ENCODE measurements at regions not wholly inside any gene's neighbourhood (a gene's known extent, or its start where the extent isn't known, plus 50 kb on each side); places are given as distances from the start of the nearest gene placed in this dataset.

DNA sequence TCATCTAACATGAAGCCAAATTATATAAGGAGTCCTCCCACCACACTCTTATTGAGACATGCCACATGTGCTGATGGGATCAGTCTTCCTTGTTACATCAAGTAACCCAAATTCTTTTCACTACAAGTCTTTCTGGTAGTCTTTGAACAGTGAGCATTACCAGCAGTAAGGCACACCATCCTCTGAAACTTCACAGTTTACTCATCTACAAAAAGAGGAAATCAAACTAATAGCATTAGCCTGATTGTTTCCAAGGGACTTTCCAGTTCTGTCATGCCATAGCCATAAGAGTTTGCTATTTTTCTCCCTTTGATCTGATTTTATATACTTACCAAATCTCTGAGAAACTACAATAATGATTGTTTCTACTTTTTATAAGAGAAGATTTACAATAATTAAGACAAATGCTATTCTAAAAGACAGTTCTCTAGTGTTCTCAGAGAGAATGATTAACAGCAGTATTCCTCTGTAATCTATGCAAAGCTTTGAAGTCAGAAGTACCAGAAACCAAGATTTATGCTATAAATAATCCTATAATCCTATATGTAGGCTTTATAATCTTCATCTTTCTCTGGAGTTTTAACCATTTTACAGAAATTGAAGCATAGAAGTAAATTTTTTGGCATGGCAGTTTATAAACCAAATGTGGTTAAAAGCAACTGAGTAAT is 166.2 kb upstream of the ACO1 start:
- TF ChIP-seq, protein P1, sequence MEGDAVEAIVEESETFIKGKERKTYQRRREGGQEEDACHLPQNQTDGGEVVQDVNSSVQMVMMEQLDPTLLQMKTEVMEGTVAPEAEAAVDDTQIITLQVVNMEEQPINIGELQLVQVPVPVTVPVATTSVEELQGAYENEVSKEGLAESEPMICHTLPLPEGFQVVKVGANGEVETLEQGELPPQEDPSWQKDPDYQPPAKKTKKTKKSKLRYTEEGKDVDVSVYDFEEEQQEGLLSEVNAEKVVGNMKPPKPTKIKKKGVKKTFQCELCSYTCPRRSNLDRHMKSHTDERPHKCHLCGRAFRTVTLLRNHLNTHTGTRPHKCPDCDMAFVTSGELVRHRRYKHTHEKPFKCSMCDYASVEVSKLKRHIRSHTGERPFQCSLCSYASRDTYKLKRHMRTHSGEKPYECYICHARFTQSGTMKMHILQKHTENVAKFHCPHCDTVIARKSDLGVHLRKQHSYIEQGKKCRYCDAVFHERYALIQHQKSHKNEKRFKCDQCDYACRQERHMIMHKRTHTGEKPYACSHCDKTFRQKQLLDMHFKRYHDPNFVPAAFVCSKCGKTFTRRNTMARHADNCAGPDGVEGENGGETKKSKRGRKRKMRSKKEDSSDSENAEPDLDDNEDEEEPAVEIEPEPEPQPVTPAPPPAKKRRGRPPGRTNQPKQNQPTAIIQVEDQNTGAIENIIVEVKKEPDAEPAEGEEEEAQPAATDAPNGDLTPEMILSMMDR (IDR thresholded peaks at IDR 0.05; ENCODE audit: low read depth, low read length), result no peak
- TF ChIP-seq EZH2phosphoT487 (IDR thresholded peaks at IDR 0.05; ENCODE audit: low read depth), result no peak
